ENCODE measurements at regions not wholly inside any gene's neighbourhood (a gene's known extent, or its start where the extent isn't known, plus 50 kb on each side); places are given as distances from the start of the nearest gene placed in this dataset.
A peak's percentile ranks its signal among the peaks of the same experiment; 100 is the strongest.

DNA sequence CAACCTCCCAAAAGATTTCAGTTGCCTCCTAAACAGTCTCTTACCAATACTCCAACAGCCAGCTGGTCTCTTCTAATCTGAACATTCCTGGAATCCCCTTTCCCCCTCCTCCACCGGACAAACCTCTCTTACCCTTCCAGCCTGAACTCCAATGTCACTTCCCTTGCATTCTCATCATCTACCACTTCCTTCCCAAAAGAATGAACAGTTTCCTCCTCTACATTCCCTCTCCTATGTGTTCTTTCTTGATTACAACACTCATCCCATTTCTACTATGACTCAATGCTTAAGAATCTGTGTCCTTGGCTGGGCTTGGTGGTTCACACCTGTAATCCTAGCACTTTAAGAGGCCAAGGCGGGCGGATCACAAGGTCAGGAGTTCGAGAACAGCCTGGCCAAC is 417.1 kb downstream of the SETD4 start:
- dilution Hi-C loops (cut with MboI; ENCODE audit: extremely low pct_ligation_motif_present, low sequenced_read_pairs) (no loop called here), intact Hi-C loops (cut with micrococcal nuclease) (loop anchor here (2.0 to 10.0 kb wide), 3 partner anchors 28 to 758 kb away; no protein-coding TSS in a partner anchor)
- BruUV-seq (replicated peaks), result no TSS peak
- no peaks in the 10 kb centered on the region for H3K9me1 ChIP-seq (replicated peaks; ENCODE audit: control insufficient read depth, extremely low read depth, insufficient read depth, low read length)
- peak; percentile 93 for FAIRE-seq
- H3K4me3 ChIP-seq (replicated peaks in 1 of 3; ENCODE audit: insufficient read depth in 1 of 3, low read depth in 1 of 3, low read length in 3 of 3), result no peak overlapping the region
- H4K20me1 ChIP-seq (replicated peaks; ENCODE audit: control insufficient read depth, extremely low read depth, insufficient read depth, low read length), result no peaks in the 10 kb centered on the region
- H3K27ac ChIP-seq (ENCODE audit: insufficient read depth, low read depth, low read length), result peak overlapping the region; percentile 39
- DNase-seq (ENCODE audit: low read depth, low spot score), result peak; percentile 65
- H3K36me3 ChIP-seq (ENCODE audit: control insufficient read depth in 2 of 2, extremely low read depth in 1 of 2, insufficient read depth in 2 of 2, low read length in 2 of 2), result no peaks in the 10 kb centered on the region
- POLR2A ChIA-PET, result no interaction called here
- H3K4me2 ChIP-seq (ENCODE audit: insufficient read depth, low read length), result peak overlapping the region; percentile 41
- no peak overlapping the region for H2AFZ ChIP-seq (ENCODE audit: low read depth, low read length)
- H3K9ac ChIP-seq (replicated peaks; ENCODE audit: extremely low read depth, insufficient read depth, low read length), result no peak overlapping the region
- H3K9me3 ChIP-seq (replicated peaks; ENCODE audit: control insufficient read depth, insufficient read depth, low read length), result no peaks in the 10 kb centered on the region
- peaks cover 4% of the 10 kb centered on the region for H3K4me1 ChIP-seq (ENCODE audit: control insufficient read depth, extremely low read depth, insufficient read depth, low read length)
- no peaks in the 10 kb centered on the region for H3K27me3 ChIP-seq (ENCODE audit: control insufficient read depth in 2 of 2, insufficient read depth in 2 of 2, low read length in 2 of 2)
- CTCF ChIA-PET, result interaction anchor here (1.1 kb wide), 1 partner anchor 897 kb away, joined by 3 read pairs; no protein-coding TSS in a partner anchor
- H3K79me2 ChIP-seq (ENCODE audit: control insufficient read depth, insufficient read depth, low read length), result no peaks in the 10 kb centered on the region
- no peak for TF ChIP-seq EZH2 (IDR thresholded peaks at IDR 0.05; ENCODE audit: borderline replicate concordance, low read depth, low read length, severe bottlenecking)
- TF ChIP-seq POLR2AphosphoS5 (IDR thresholded peaks at IDR 0.05; ENCODE audit: insufficient read depth, low read depth, low read length), result peak; percentile 93
- peak; percentile 93 for TF ChIP-seq GATA2 (IDR thresholded peaks at IDR 0.05; ENCODE audit: insufficient read depth, insufficient read length, low read depth, low read length)
- TF ChIP-seq POLR2A (IDR thresholded peaks at IDR 0.05; ENCODE audit: low read depth, low read length), result no peak
- TF ChIP-seq MYC (IDR thresholded peaks at IDR 0.05; ENCODE audit: low read depth, low read length), result no peak
- peak; percentile 94 for TF ChIP-seq FOS (IDR thresholded peaks at IDR 0.05; ENCODE audit: borderline replicate concordance, insufficient read depth, low read length)
- TF ChIP-seq, protein P1, sequence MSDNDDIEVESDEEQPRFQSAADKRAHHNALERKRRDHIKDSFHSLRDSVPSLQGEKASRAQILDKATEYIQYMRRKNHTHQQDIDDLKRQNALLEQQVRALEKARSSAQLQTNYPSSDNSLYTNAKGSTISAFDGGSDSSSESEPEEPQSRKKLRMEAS (IDR thresholded peaks at IDR 0.05; ENCODE audit: insufficient read depth, insufficient read length), result no peak
- TF ChIP-seq JUN (IDR thresholded peaks at IDR 0.05; ENCODE audit: borderline replicate concordance, insufficient read depth, insufficient read length, low read depth), result peak; percentile 82
- TF ChIP-seq, protein P2, sequence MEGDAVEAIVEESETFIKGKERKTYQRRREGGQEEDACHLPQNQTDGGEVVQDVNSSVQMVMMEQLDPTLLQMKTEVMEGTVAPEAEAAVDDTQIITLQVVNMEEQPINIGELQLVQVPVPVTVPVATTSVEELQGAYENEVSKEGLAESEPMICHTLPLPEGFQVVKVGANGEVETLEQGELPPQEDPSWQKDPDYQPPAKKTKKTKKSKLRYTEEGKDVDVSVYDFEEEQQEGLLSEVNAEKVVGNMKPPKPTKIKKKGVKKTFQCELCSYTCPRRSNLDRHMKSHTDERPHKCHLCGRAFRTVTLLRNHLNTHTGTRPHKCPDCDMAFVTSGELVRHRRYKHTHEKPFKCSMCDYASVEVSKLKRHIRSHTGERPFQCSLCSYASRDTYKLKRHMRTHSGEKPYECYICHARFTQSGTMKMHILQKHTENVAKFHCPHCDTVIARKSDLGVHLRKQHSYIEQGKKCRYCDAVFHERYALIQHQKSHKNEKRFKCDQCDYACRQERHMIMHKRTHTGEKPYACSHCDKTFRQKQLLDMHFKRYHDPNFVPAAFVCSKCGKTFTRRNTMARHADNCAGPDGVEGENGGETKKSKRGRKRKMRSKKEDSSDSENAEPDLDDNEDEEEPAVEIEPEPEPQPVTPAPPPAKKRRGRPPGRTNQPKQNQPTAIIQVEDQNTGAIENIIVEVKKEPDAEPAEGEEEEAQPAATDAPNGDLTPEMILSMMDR (IDR thresholded peaks at IDR 0.05; ENCODE audit: extremely low read depth in 1 of 2, insufficient read depth in 1 of 2, low read depth in 1 of 2, low read length in 2 of 2), result no peak

Data from endothelial cell of umbilical vein (primary cell).